Glutamatergic neuron (in vitro differentiated cells): ENCODE measurements at regions not wholly inside any gene's neighbourhood (a gene's known extent, or its start where the extent isn't known, plus 50 kb on each side); places are given as distances from the start of the nearest gene placed in this dataset.

Experiments
- DNase-seq: peaks from one replicate; pipeline ENCODE4 v3.0.0; 2022
- H3K27ac Mint-ChIP-seq: one replicate; pipeline ENCODE4 v1.8.0; 2020; ENCODE audit warnings: mild to moderate bottlenecking, mixed read lengths, inconsistent platforms; ENCODE audit not compliant: unreplicated experiment
- H3K27me3 Mint-ChIP-seq: one replicate; pipeline ENCODE4 v1.8.0; 2020; ENCODE audit warnings: mild to moderate bottlenecking, moderate library complexity, mixed read lengths, inconsistent platforms; ENCODE audit not compliant: unreplicated experiment
- H3K36me3 Mint-ChIP-seq: one replicate; pipeline ENCODE4 v1.8.0; 2020; ENCODE audit warnings: mild to moderate bottlenecking, mixed read lengths, inconsistent platforms; ENCODE audit not compliant: unreplicated experiment
- H3K4me1 Mint-ChIP-seq: one replicate; pipeline ENCODE4 v1.8.0; 2020; ENCODE audit warnings: mild to moderate bottlenecking, low read depth, mixed read lengths, inconsistent platforms; ENCODE audit not compliant: unreplicated experiment
- H3K4me3 Mint-ChIP-seq: one replicate; pipeline ENCODE4 v1.8.0; 2020; ENCODE audit warnings: mild to moderate bottlenecking, mixed read lengths, inconsistent platforms; ENCODE audit not compliant: unreplicated experiment
- H3K9me3 Mint-ChIP-seq: one replicate; pipeline ENCODE4 v1.8.0; 2020; ENCODE audit warnings: mild to moderate bottlenecking, moderate library complexity, mixed read lengths, inconsistent platforms; ENCODE audit not compliant: unreplicated experiment
- CTCF ChIP-seq: fragments of 200-600 bp; sonication (generic); IDR thresholded peaks from one replicate; pipeline ENCODE4 v1.5.0; 2021; ENCODE audit not compliant: partially characterized antibody, unreplicated experiment

- Mint-ChIP-seq H3K9me3 (peaks cover 2% of the 10 kb centered on the region), H3K27ac (no peak overlapping the region), H3K27me3 (no peaks in the 10 kb centered on the region), H3K36me3 (no peaks in the 10 kb centered on the region), H3K4me1 (no peaks in the 10 kb centered on the region), H3K4me3 (no peak overlapping the region)
- TF ChIP-seq CTCF: no peak
- no peak for DNase-seq
Measured at GRCh38 chr2:51301381-51301780, 269.4 kb upstream of the NRXN1 start.

- H3K4me1 Mint-ChIP-seq: peaks cover 6% of the 10 kb centered on the region
- peaks cover 2% of the 10 kb centered on the region for H3K9me3 Mint-ChIP-seq
- no peak for DNase-seq
- no peak for TF ChIP-seq CTCF
- no peak overlapping the region for H3K27ac Mint-ChIP-seq
- H3K4me3 Mint-ChIP-seq: no peak overlapping the region
- no peaks in the 10 kb centered on the region for H3K36me3 Mint-ChIP-seq
- no peaks in the 10 kb centered on the region for H3K27me3 Mint-ChIP-seq
Measured at GRCh38 chr2:51299370-51299769, 267.4 kb upstream of the NRXN1 start.

- TF ChIP-seq CTCF: no peak
- no peak overlapping the region for H3K27ac Mint-ChIP-seq
- H3K9me3 Mint-ChIP-seq: peaks cover 2% of the 10 kb centered on the region
- H3K4me3 Mint-ChIP-seq: no peak overlapping the region
- no peaks in the 10 kb centered on the region for H3K36me3 Mint-ChIP-seq
- peaks cover 6% of the 10 kb centered on the region for H3K4me1 Mint-ChIP-seq
- no peak for DNase-seq
- no peaks in the 10 kb centered on the region for H3K27me3 Mint-ChIP-seq
Measured at GRCh38 chr2:51297488-51297887, 265.6 kb upstream of the NRXN1 start.

DNA sequence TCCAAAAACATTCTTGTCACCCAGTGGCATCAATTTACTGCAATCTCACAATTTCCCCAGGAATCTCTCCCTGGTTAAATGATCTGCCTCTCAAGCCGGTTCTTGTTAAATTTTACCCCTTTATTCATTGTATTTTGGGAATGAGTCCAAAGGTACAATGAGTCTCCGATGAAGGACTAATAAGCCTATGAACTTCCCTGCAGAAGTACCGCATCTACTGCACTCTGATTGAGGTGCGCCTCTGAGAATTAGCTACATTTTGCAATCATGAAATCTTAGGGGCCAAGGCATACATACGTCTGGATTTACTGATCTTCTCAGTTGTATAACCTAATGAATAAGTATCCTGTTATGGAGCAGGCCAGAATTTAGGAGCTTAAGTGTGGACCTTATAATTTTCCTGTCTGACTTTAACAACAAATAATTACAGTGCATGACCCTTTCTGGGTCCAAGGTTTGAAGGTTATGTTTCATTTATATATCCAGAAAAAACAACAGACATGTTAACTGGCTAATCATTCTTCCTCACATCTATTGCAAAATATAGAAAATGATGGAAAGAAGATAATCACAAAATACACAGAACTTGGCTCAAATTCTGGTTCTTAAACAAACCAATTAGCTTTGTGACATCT is 261.8 kb upstream of the NRXN1 start:
- no peak overlapping the region for H3K4me3 Mint-ChIP-seq
- TF ChIP-seq CTCF: no peak
- peaks cover 6% of the 10 kb centered on the region for H3K4me1 Mint-ChIP-seq
- peaks cover 2% of the 10 kb centered on the region for H3K9me3 Mint-ChIP-seq
- no peaks in the 10 kb centered on the region for H3K36me3 Mint-ChIP-seq
- no peak for DNase-seq
- H3K27me3 Mint-ChIP-seq: no peaks in the 10 kb centered on the region
- no peak overlapping the region for H3K27ac Mint-ChIP-seq

DNA sequence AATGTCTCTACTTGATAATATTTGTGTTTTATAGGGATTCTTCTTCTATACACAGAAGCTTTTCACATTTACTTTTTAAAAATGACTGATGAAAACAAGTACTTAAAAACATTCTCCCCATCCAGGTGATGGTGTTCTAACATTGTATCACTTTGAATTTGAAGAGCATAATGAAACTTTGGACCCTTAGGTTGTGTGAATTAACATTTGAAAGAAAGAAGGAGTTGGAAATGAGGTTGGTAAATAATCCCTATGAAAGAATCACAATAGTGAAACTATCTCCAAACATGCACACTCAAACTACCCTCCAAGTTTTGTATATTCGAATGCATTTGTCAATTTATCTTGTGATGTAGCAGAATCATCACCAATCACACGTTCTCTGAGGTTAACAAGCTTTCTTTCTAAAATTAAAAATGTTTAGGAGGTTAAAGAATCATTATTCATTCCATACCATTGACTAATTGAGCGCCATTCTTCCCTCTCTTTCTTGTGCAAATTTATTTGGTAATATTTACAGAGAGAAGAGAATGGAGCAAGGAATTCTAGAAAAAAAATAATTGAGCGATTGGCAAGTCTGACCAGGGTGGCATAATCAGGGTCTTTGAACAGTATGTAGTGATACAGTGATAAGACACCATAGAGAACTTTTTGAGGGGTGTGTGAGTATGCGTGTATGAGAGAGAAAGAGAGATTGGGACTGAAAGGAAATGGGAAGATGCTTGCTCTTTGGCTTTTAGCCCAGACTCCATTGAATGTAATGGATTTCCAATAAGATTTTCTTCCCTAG is 260.0 kb upstream of the NRXN1 start:
- H3K27me3 Mint-ChIP-seq: no peaks in the 10 kb centered on the region
- no peak for TF ChIP-seq CTCF
- peaks cover 6% of the 10 kb centered on the region for H3K4me1 Mint-ChIP-seq
- H3K36me3 Mint-ChIP-seq: no peaks in the 10 kb centered on the region
- H3K9me3 Mint-ChIP-seq: peaks cover 2% of the 10 kb centered on the region
- DNase-seq: no peak
- H3K27ac Mint-ChIP-seq: no peak overlapping the region
- no peak overlapping the region for H3K4me3 Mint-ChIP-seq
